ENCODE measurements at regions not wholly inside any gene's neighbourhood (a gene's known extent, or its start where the extent isn't known, plus 50 kb on each side); places are given as distances from the start of the nearest gene placed in this dataset.
"Not testable (repeated sequence)": the region's sequence is repeated elsewhere in the genome, so short reads cannot be mapped to it uniquely, and the experiment has no call there.

- DNase-seq: not testable (repeated sequence)
Observed at GRCh38 chr13:89406096-89406495, 1734.9 kb downstream of the SLITRK5 start.

- no peak for DNase-seq
Observed at GRCh38 chr13:89407357-89407756, 1736.2 kb downstream of the SLITRK5 start.

GRCh38 chr13:89432997-89433396, 1761.8 kb downstream of the SLITRK5 start:
- DNase-seq: no peak

- DNase-seq: not testable (repeated sequence)
Observed at GRCh38 chr13:89434624-89435023, 1763.5 kb downstream of the SLITRK5 start.

- DNase-seq: no peak
Observed at GRCh38 chr13:89454681-89455080, 1783.5 kb downstream of the SLITRK5 start.

- DNase-seq: no peak
Observed at GRCh38 chr13:89455225-89455624, 1784.1 kb downstream of the SLITRK5 start.

GRCh38 chr13:89455741-89456140, 1784.6 kb downstream of the SLITRK5 start:
- DNase-seq: no peak

- DNase-seq: no peak
Observed at GRCh38 chr13:89457977-89458376, 1786.8 kb downstream of the SLITRK5 start.

GRCh38 chr13:89458456-89458855, 1787.3 kb downstream of the SLITRK5 start:
- no peak for DNase-seq

GRCh38 chr13:89460895-89461294, 1789.7 kb downstream of the SLITRK5 start:
- DNase-seq: not testable (repeated sequence)

GRCh38 chr13:89465366-89465765, 1794.2 kb downstream of the SLITRK5 start:
- DNase-seq: no peak

GRCh38 chr13:89468081-89468480, 1796.9 kb downstream of the SLITRK5 start:
- no peak for DNase-seq

GRCh38 chr13:89470901-89471300, 1799.7 kb downstream of the SLITRK5 start:
- no peak for DNase-seq

GRCh38 chr13:89474432-89474831, 1803.3 kb downstream of the SLITRK5 start:
- no peak for DNase-seq

GRCh38 chr13:89486065-89486464, 1814.9 kb downstream of the SLITRK5 start:
- no peak for DNase-seq

GRCh38 chr13:89486709-89487108, 1815.5 kb downstream of the SLITRK5 start:
- no peak for DNase-seq

- no peak for DNase-seq
Observed at GRCh38 chr13:89490661-89491060, 1819.5 kb downstream of the SLITRK5 start.

- no peak for DNase-seq
Observed at GRCh38 chr13:89496478-89496877, 1825.3 kb downstream of the SLITRK5 start.

- no peak for DNase-seq
Observed at GRCh38 chr13:89497658-89498057, 1826.5 kb downstream of the SLITRK5 start.

GRCh38 chr13:89502286-89502685, 1831.1 kb downstream of the SLITRK5 start:
- no peak for DNase-seq

GRCh38 chr13:89514534-89515312, 1832.8 kb upstream of the MIR17HG start:
- DNase-seq: no peak

- no peak for DNase-seq
Observed at GRCh38 chr13:89515948-89516347, 1831.5 kb upstream of the MIR17HG start.

GRCh38 chr13:89518289-89519077, 1829.0 kb upstream of the MIR17HG start:
- no peak for DNase-seq

- no peak for DNase-seq
Observed at GRCh38 chr13:89520468-89520867, 1827.0 kb upstream of the MIR17HG start.
